T-helper 1 cell treated with Interleukin-12 subunit alpha and Interleukin-12 subunit beta and Interleukin-4 antibody, amounts not matched to agents 30 μg/mL and 1 μg/mL, for 36 hours (primary cell): ENCODE measurements at regions not wholly inside any gene's neighbourhood (a gene's known extent, or its start where the extent isn't known, plus 50 kb on each side); places are given as distances from the start of the nearest gene placed in this dataset.
A peak's percentile ranks its signal among the peaks of the same experiment; 100 is the strongest.
"Not testable (repeated sequence)": the region's sequence is repeated elsewhere in the genome, so short reads cannot be mapped to it uniquely, and the experiment has no call there.

Experiments used
- H3K27ac Mint-ChIP-seq: one replicate; pipeline ENCODE4 v1.8.0; 2021; ENCODE audit warnings: mild to moderate bottlenecking, mixed read lengths
- H3K27me3 Mint-ChIP-seq: one replicate; pipeline ENCODE4 v1.8.0; 2021; ENCODE audit warnings: low read depth, mixed read lengths
- H3K36me3 Mint-ChIP-seq: one replicate; pipeline ENCODE4 v1.8.0; 2021; ENCODE audit warnings: low read depth, mixed read lengths
- H3K4me1 Mint-ChIP-seq: one replicate; pipeline ENCODE4 v1.8.0; 2021; ENCODE audit warnings: low read depth, mixed read lengths
- H3K4me3 Mint-ChIP-seq: one replicate; pipeline ENCODE4 v1.8.0; 2021; ENCODE audit warnings: mild to moderate bottlenecking, moderate library complexity, mixed read lengths
- H3K9me3 Mint-ChIP-seq: one replicate; pipeline ENCODE4 v1.8.0; 2021; ENCODE audit warnings: mixed read lengths

DNA sequence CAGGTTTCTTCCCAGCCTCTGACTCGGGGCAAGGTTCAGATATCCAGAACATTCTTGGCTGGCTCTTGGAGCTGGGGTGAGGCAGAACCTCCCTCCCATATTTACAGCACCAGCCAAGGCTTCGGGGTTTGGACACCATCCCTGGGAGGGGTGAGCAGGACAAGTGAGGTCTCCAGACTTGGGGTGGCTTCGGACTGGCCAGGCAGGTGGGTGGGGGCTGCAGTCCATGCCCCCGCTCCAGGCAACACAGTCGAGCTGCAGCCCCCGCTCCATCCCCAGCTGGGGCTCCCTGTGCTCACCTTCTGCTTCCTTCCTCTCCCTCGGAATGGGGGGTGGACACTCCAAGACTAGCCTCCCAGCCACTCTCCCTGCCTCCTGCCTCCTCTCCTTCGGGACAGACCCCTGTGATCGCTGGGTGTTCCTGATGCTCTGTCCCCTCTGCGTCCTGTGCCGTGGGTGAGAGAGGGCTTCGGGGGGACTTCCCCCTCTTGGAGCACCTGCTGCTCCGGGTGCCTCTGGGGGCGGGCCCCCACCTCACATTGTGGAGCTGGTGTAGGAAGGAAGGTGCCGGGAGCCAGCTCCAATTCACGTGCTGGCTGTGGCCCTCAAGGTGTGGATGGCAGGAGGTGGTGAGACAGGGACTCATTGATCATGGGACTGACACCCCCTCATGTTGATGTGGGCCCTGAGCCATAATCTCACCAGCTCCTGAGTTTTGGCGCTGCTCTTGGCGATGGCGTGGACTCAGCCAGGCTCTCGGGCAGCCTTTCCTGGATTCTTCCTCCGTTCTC, 189.2 kb downstream of the SEC14L1 start:
- peaks cover 2% of the 10 kb centered on the region for H3K36me3 Mint-ChIP-seq
- H3K27ac Mint-ChIP-seq: peak overlapping the region; percentile 46
- no peaks in the 10 kb centered on the region for H3K9me3 Mint-ChIP-seq
- peaks cover 58% of the 10 kb centered on the region for H3K4me1 Mint-ChIP-seq
- H3K4me3 Mint-ChIP-seq: no peak overlapping the region
- H3K27me3 Mint-ChIP-seq: peaks cover 9% of the 10 kb centered on the region

DNA sequence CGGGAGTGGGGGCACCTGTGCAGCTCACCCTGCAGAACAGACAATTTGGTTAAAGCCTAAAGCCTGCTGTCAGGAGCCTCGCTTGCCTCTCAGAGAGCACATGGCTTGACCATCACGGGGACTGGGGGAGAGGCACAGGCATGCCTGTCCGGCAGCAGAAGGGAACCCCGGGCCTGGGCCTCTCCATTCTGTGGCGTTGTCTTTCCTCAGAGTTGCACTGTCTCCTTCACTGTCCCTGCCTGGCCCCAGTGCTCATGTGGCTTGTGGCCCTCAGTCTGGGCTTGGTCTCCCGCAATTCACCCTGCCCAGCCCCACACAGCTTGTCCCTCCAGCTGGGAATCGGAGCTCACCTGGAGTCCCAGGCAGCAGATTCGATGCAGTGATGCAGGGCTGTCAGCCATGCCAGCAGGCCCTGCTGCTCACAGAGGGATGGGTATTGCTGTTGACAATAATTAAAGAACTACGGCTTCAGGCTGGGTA, 189.9 kb downstream of the SEC14L1 start:
- Mint-ChIP-seq H3K4me3 (no peak overlapping the region), H3K27me3 (peaks cover 9% of the 10 kb centered on the region), H3K4me1 (peaks cover 51% of the 10 kb centered on the region), H3K36me3 (peaks cover 2% of the 10 kb centered on the region), H3K9me3 (no peaks in the 10 kb centered on the region), H3K27ac (peak overlapping the region; percentile 46)

DNA sequence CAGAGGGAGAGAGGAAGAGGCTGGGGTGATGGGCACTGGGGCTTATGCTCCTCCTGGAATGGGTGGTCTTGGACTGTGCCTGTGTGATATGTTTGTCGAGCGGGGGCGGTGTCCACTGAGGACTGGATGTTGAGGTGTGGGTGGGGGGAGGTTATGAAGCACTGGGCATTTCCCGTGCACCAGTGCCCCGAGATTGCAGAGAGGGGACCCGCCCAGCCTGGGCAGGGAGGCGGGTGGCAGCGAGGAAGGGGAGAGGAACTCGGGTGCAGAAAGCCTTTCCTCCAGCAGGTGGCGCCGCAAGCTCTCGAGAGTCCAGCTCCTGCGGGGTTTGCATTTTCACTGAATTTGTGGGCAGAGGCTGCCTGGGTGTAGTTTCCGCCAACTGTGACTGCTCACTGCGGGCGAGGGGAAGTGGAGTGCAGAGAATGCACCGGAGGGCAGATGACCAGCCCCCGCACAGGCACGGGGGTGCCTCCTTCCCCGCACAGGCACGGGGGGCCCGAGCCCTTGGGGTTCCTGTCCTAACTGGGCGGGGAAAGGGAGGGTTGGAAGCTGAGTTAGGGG, 190.6 kb downstream of the SEC14L1 start:
- Mint-ChIP-seq H3K27me3 (peaks cover 6% of the 10 kb centered on the region), H3K36me3 (peaks cover 2% of the 10 kb centered on the region), H3K4me3 (peak overlapping the region; percentile 82), H3K27ac (peak overlapping the region; percentile 90), H3K9me3 (peaks cover under 1% of the 10 kb centered on the region), H3K4me1 (peaks cover 46% of the 10 kb centered on the region)

DNA sequence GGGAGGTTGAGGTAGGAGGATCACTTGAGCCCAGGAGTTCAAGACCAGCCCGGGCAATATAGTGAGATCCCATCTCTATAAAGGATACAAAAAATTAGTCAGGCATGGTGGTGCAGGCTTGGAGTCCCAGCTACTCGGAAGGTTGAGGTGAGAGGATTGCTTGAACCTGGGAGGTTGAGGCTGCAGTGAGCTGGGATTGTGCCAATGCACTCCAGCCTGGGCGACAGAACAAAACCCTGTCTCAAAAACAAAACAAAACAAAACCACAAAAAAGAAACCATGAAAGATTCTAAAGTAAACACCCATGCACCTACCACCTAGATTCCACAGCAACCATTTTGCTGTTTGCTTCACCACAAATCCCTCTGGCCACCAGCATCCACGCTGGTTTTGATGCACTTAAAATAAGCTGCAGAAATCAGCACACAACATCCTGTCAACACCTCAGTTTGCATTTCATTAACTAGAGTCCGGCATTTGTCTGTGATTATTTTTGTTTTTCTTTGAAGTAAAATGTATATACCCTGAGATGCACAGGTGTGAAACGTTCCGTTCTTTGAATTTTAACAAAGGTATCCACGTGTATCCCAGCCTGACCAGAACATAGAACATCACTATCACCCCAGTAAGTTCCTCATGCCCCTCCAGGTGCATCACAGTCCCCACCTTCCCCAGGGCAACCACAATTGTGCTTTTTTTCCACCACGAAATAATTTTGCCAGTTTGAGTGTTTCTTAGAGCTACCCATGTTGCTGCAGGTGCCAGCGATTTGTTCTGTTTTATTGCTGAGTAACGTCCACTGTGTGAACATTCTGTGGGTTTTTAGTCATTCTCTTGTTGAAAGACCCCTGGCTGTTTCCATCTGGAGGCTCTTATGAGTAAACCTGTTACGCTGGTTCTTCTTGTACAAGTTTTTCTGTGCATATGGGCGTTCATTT, 191.5 kb downstream of the SEC14L1 start:
- H3K36me3 Mint-ChIP-seq: peaks cover 5% of the 10 kb centered on the region
- H3K9me3 Mint-ChIP-seq: peaks cover 6% of the 10 kb centered on the region
- peaks cover 43% of the 10 kb centered on the region for H3K4me1 Mint-ChIP-seq
- peak overlapping the region; percentile 82 for H3K4me3 Mint-ChIP-seq
- peak overlapping the region; percentile 90 for H3K27ac Mint-ChIP-seq
- peaks cover 3% of the 10 kb centered on the region for H3K27me3 Mint-ChIP-seq

DNA sequence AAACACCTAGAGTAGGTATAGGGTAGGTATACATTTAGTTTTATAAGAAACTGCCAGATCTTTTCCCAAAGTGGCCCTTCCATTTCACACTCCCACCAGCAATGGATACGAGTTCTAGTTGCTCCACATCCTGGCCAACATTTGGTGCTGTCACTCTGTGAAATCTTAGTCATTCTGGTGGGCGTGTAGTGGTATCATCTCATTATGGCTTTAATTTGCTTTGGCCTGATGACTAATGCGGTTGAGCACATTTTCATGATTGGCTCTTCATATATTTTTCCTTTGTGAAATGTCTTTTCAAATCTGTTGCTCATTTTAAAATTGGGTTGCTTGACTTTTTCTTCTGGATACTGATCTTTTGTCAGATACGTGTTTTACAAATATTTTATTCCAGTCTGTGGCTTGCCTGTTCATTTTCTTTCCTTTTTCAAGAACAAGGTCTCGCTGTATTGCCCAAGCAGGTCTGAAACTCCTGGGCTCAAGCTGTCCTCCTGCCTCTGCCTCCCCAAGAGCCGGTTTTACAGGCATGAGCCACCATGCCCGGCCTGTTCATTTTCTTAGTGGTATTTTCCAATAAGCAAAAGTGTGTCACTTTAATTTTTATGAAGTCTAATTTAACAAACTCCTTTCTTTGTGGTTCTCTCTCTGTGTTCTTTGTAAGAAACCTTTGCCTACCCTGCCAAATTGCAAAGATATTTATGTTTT, 192.4 kb downstream of the SEC14L1 start:
- H3K4me1 Mint-ChIP-seq: peaks cover 43% of the 10 kb centered on the region
- H3K27me3 Mint-ChIP-seq: peaks cover 3% of the 10 kb centered on the region
- peak overlapping the region; percentile 82 for H3K4me3 Mint-ChIP-seq
- peak overlapping the region; percentile 90 for H3K27ac Mint-ChIP-seq
- H3K36me3 Mint-ChIP-seq: peaks cover 10% of the 10 kb centered on the region
- peaks cover 11% of the 10 kb centered on the region for H3K9me3 Mint-ChIP-seq

DNA sequence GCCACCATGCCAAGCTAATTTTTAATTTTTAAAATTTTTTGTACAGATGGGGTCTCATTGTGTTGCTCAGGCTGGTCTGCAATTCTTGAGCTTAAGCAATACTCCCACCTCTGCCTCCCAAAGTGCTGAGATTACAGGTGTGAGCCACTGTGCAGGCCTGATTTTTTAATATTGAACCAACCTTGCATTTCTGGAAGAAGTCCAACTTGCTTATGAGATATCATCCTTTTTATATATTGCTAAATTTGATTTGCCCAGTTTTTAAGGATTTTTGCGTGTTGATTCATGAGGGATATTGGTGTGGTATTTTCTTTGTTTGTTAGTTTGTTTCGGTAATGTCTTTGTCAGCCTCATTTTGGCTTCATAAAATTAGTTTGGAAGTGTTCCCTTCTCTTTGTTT, 196.4 kb downstream of the SEC14L1 start:
- Mint-ChIP-seq H3K27me3 (no peaks in the 10 kb centered on the region), H3K36me3 (peaks cover 12% of the 10 kb centered on the region), H3K27ac (no peak overlapping the region), H3K4me1 (peaks cover 30% of the 10 kb centered on the region), H3K9me3 (peaks cover 15% of the 10 kb centered on the region), H3K4me3 (no peak overlapping the region)

DNA sequence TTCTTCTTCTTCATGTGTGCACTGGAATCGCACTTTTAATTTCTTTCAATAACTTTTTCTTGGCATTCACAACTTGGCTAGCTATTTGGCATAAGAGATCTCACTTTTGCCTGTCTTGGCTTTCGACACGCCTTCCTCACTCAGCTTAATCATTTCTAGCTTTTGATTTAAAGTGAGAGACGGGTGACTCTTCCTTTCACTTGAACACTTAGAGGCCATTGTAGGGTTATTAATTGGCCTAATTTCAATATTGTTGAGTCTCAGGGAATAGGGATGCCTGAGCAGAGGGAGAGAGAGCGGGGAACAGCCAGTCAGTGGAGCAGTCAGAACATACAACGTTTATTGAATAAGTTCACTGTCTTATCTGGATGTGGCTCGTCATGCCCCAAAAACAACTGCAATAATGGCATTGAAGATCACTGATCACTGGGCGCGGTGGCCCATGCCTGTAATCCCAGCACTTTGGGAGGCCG, 200.3 kb downstream of the SEC14L1 start:
- Mint-ChIP-seq H3K27ac (no peak overlapping the region), H3K4me3 (peak overlapping the region; percentile 3), H3K27me3 (no peaks in the 10 kb centered on the region), H3K9me3 (peaks cover 18% of the 10 kb centered on the region), H3K36me3 (peaks cover 14% of the 10 kb centered on the region), H3K4me1 (peaks cover 33% of the 10 kb centered on the region)

DNA sequence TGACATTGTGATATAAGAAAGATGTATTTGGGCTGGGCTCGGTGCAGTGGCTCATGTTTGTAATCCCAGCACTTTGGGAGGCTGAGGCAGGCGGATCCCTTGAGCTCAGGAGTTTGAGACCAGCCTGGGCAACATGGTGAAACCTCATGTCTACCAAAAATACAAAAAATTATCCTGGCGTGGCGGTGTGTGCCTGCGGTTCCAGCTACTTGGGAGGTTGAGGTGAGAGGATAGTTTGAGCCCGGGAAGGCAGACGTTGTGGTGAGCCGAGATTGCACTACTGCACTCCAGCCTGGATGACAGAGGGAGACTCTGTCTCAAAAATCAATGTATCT, 201.9 kb downstream of the SEC14L1 start:
- not testable (repeated sequence) for H3K36me3 Mint-ChIP-seq, H3K27me3 Mint-ChIP-seq
- Mint-ChIP-seq H3K4me1 (peaks cover 33% of the 10 kb centered on the region), H3K4me3 (peak overlapping the region; percentile 64), H3K9me3 (peaks cover 14% of the 10 kb centered on the region), H3K27ac (peak overlapping the region; percentile 90)

DNA sequence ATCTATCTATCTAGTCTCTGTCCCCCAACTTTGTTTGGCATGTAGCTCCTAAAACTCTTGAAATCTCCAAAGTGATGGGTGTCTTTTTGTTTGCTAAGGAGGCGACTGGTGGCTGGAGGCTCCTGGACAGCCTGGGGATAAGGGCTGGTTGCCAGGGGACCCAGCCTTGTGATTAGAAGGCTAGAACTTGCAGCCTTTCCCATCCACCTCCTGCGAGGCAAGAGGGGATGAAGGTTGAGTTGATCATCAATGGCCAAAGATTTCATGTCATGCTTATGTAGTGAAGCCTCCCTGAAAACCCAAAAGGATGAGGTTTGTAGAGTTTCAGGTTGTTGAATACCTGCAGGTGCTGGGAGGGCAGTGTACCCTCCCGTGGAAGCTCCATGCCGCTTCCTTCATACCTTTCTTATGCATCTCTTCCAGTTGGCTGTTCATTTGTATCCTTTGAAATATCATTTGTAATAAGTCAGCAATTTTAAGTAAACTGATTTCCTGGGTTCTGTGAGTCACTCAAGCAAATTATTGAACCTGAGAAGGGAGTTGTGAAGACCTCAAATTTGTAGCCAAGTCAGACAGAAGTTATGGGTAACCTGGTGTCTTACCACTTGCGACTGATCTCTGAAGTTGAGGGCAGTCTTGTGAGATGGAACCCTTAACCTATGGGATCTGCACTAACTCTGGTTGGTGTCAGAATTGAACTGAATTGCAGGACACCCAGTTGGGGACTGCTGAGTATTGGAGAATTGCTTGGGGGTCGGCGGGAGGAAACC, 202.4 kb downstream of the SEC14L1 start:
- Mint-ChIP-seq H3K36me3 (peaks cover 6% of the 10 kb centered on the region), H3K27me3 (no peaks in the 10 kb centered on the region), H3K4me3 (peak overlapping the region; percentile 19), H3K27ac (peak overlapping the region; percentile 90), H3K9me3 (peaks cover 11% of the 10 kb centered on the region), H3K4me1 (peaks cover 33% of the 10 kb centered on the region)

DNA sequence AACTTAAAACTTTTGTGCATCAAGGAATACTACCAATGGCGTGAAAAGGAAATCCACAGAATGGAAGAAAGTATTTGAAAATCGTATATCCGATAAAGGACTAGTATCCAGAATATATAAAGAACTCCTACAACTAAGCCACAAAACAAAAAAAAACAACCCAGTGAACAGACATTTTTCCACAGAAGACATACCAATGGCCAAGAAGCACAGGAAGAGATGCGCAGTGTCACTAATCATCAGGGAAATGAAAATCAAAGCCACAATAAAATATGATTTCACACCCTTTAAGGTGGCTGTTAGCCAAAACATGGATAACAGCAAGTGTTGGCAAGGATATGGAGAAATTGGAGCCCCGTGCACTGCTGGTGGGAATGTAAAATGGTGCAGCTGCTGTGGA, 203.3 kb downstream of the SEC14L1 start:
- H3K27ac Mint-ChIP-seq: no peak overlapping the region
- no peak overlapping the region for H3K4me3 Mint-ChIP-seq
- no peaks in the 10 kb centered on the region for H3K27me3 Mint-ChIP-seq
- H3K9me3 Mint-ChIP-seq: peaks cover 8% of the 10 kb centered on the region
- peaks cover 31% of the 10 kb centered on the region for H3K4me1 Mint-ChIP-seq
- H3K36me3 Mint-ChIP-seq: peaks cover 4% of the 10 kb centered on the region

DNA sequence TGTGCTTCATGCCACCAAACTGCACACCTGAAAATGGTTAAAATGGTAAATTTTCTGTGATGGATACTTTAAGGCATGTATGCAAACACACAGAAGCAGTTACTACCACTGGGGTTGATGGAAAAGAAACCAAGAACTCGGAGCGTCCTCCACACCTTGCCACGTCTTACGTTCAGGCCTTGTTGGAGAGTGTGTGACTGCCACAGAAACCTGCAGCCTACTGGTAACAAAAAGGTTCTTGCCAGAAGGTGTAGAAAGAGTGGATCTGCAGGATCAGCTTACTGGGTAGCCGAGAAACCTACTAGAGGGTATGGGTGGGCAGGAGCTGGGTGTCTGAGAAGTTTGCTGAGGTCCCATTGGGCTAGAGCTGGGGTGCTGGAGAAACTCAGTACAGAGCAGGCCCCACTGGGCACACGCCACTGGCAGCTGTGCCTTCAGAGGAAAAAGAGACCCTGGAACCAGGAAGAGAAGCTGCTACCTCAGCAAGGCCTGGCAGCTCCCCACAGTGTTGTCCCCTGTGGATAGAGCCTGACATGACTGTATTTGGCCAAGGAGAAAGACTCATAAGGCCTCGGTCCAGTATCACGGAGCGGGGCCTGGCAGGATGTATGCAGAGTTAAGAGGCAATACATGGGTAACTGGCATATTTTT, 204.6 kb downstream of the SEC14L1 start:
- peaks cover 5% of the 10 kb centered on the region for H3K36me3 Mint-ChIP-seq
- no peak overlapping the region for H3K27ac Mint-ChIP-seq
- H3K9me3 Mint-ChIP-seq: peaks cover 7% of the 10 kb centered on the region
- no peaks in the 10 kb centered on the region for H3K27me3 Mint-ChIP-seq
- peaks cover 33% of the 10 kb centered on the region for H3K4me1 Mint-ChIP-seq
- H3K4me3 Mint-ChIP-seq: no peak overlapping the region

DNA sequence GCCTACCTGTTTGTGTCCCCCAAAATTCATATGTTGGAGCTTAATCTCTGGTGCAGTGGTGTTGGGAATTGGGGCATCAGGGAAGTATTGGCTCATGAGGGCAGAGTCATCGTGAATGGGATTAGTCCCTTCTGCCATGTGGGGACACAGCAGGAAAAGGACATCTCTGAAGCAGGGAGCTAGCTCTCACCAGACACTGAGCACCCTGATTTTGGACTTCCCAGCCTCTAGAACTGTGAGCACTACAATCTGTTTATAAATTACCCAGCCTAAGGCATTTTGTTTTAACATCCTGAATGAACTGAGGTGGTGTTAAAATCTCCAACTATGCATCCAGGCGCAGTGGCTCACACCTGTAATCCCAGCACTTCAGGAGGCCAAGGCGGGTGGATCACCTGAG, 206.0 kb downstream of the SEC14L1 start:
- H3K36me3 Mint-ChIP-seq: peaks cover 7% of the 10 kb centered on the region
- H3K9me3 Mint-ChIP-seq: peaks cover 7% of the 10 kb centered on the region

DNA sequence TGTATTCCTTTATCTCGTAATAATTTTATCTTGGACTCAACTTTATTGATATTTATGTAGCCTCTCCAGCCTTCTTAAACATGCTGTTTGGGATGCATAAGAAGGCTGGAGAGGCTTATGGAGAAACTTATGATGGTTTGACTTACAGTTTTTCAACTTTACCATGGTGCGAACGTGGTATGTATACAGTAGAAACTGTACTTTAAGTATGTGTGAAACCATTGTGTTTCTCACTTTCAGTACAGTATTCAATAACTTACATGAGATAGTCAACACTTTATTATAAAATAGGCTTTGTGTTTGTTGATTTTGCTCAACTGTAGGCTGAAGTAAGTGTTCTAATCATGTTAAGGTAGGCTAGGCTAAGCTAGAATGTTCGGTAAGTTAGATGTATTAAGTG, 206.8 kb downstream of the SEC14L1 start:
- H3K9me3 Mint-ChIP-seq: peaks cover 7% of the 10 kb centered on the region
- no peak overlapping the region for H3K27ac Mint-ChIP-seq
- H3K36me3 Mint-ChIP-seq: peaks cover 5% of the 10 kb centered on the region
- no peaks in the 10 kb centered on the region for H3K27me3 Mint-ChIP-seq
- no peak overlapping the region for H3K4me3 Mint-ChIP-seq
- peaks cover 33% of the 10 kb centered on the region for H3K4me1 Mint-ChIP-seq

More for the DNA sequence above, 206.0 kb downstream of the SEC14L1 start:
- Mint-ChIP-seq H3K4me3 (no peak overlapping the region), H3K4me1 (peaks cover 37% of the 10 kb centered on the region), H3K27me3 (no peaks in the 10 kb centered on the region), H3K27ac (no peak overlapping the region)
